Activated CD4-positive, alpha-beta memory T cell treated with anti-CD3 and anti-CD28 coated beads for 36 hours (primary cell): ENCODE measurements at regions not wholly inside any gene's neighbourhood (a gene's known extent, or its start where the extent isn't known, plus 50 kb on each side); places are given as distances from the start of the nearest gene placed in this dataset.

Experiments used
- CTCF ChIA-PET: fragments of 350-600 bp; sonication (Branson Sonifier 250); formaldehyde crosslinking; loops from one replicate; lab custom pipeline; 2021; ENCODE audit warnings: antibody characterized with exemption, inconsistent platforms; lab: Charles Lee
- POLR2A ChIA-PET: fragments of 350-600 bp; sonication (Branson Sonifier 250); formaldehyde crosslinking; loops from one replicate; lab custom pipeline; 2021; ENCODE audit warnings: antibody characterized with exemption; lab: Charles Lee
- DNase-seq: peaks from one replicate; pipeline ENCODE4 v3.0.0-alpha.2; 2020
- H3K27ac Mint-ChIP-seq: one replicate; pipeline ENCODE4 v1.8.0; 2021; ENCODE audit warnings: mixed read lengths
- H3K27me3 Mint-ChIP-seq: one replicate; pipeline ENCODE4 v1.8.0; 2021; ENCODE audit warnings: mixed read lengths
- H3K36me3 Mint-ChIP-seq: one replicate; pipeline ENCODE4 v1.8.0; 2021; ENCODE audit warnings: mixed read lengths
- H3K4me1 Mint-ChIP-seq: one replicate; pipeline ENCODE4 v1.8.0; 2021; ENCODE audit warnings: low read depth, mixed read lengths
- H3K4me3 Mint-ChIP-seq: one replicate; pipeline ENCODE4 v1.8.0; 2021; ENCODE audit warnings: mild to moderate bottlenecking, mixed read lengths
- H3K9me3 Mint-ChIP-seq: one replicate; pipeline ENCODE4 v1.8.0; 2021; ENCODE audit warnings: mixed read lengths
- intact Hi-C: fragments of 100-400 bp; cut with micrococcal nuclease; formaldehyde crosslinking; loops from one replicate; pipeline ENCODE4 v1.15.1; 2023

DNA sequence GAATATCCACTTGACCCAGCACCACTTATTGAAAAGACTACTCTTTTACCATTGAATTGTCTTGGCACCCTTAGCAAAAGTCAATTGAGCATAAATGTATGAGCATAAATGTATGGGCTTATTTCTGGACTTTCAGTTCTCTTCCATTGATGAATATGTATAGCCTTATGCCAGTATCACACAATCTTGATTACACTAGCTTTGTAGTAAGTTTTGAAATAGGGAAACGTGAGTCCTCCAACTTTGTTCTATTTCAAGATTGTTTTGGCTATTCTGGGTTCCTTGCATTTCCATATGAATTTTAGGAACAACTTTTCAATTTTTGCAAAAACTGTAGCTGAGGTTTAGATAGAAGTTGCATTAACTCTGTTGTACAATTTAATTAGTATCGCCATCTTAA is 601.0 kb downstream of the TLE1 start:
- H3K4me3 Mint-ChIP-seq = no peak overlapping the region
- H3K9me3 Mint-ChIP-seq = peaks cover 5% of the 10 kb centered on the region
- no peak for DNase-seq
- H3K27ac Mint-ChIP-seq = no peak overlapping the region
- no peaks in the 10 kb centered on the region for H3K27me3 Mint-ChIP-seq
- POLR2A ChIA-PET = no interaction called here
- no peaks in the 10 kb centered on the region for H3K36me3 Mint-ChIP-seq
- intact Hi-C loops = loop anchor here (10.0 kb wide), 1 partner anchor 56 kb away; no protein-coding TSS in a partner anchor
- CTCF ChIA-PET = no interaction called here
- no peaks in the 10 kb centered on the region for H3K4me1 Mint-ChIP-seq

DNA sequence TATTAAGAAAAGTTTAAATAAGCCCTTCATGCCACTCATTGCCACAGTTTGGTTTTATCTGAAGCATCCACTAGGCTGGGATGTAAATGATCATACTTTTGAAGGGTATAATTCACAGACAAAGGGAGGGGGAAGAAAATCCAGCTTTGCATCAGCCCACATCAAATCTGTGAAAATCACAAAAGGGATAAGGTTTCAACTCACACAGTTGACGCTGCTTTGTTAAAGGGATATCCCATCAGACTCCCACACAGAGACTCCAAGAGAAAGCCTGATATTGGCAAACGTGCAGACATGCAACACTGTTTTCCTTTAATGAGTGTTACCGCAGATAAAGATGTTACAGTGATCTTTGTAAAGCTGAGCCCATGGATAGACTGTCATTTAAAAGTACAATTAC is 602.9 kb downstream of the TLE1 start:
- Mint-ChIP-seq H3K9me3 (no peaks in the 10 kb centered on the region), H3K27ac (no peak overlapping the region), H3K36me3 (no peaks in the 10 kb centered on the region), H3K27me3 (no peaks in the 10 kb centered on the region), H3K4me3 (no peak overlapping the region), H3K4me1 (no peaks in the 10 kb centered on the region)
- POLR2A ChIA-PET = no interaction called here
- intact Hi-C loops = loop anchor here (10.0 kb wide), 1 partner anchor 58 kb away; no protein-coding TSS in a partner anchor
- DNase-seq = no peak
- CTCF ChIA-PET = no interaction called here

DNA sequence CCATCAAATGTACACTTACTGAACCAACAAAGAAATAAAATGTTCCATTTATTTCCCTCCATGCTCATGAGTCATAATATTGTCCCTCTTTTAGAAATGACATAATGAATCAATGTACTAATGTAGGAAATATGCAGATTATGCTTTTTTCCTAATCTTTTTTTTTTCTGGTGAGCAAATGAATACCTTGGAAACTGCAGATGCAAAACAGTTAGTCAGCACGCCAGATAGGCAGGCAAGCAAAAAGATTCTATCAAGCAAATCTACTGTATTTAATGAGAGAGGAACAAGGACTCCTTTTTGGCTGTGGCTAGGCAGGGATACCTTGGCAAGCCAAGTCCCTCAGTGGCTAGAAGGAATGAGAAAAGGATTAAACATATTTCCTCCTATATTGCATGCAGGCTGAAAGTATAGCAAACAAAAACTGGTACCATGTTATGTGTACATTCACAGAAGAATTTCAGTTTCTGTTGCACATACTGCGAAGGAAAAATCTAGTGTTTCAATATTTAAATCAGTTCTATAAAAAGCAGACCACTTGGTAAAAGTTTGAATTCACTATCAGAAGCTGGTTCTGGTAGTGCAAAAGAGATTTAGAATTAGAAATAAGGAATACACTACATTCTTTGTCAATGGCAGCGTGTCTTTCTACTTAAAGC is 605.4 kb downstream of the TLE1 start:
- Mint-ChIP-seq H3K4me1 (no peaks in the 10 kb centered on the region), H3K9me3 (no peaks in the 10 kb centered on the region), H3K27me3 (no peaks in the 10 kb centered on the region), H3K36me3 (no peaks in the 10 kb centered on the region), H3K27ac (no peak overlapping the region), H3K4me3 (no peak overlapping the region)
- intact Hi-C loops = loop anchor here (10.0 kb wide), 1 partner anchor 61 kb away; no protein-coding TSS in a partner anchor
- ChIA-PET POLR2A (no interaction called here), CTCF (no interaction called here)
- no peak for DNase-seq

DNA sequence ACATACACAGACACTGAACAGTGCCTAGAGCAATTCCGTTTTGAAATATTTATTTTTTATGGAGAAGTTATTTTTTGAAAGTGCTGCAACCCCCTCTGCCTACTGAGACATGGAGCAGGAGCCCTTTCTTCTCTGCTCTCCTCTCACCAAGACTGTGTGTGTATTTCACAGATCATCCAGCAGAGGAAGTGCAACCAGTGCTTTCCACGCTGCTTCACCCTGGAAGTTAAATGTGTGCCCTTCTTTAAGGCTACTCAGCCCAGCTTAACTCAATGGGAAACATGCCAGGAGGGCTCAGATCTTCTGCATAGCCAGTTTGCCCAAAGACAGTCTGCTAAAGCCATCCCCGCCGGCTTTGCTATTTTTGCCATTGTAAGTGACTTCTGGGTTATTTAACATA is 606.3 kb downstream of the TLE1 start:
- H3K4me1 Mint-ChIP-seq = no peaks in the 10 kb centered on the region

DNA sequence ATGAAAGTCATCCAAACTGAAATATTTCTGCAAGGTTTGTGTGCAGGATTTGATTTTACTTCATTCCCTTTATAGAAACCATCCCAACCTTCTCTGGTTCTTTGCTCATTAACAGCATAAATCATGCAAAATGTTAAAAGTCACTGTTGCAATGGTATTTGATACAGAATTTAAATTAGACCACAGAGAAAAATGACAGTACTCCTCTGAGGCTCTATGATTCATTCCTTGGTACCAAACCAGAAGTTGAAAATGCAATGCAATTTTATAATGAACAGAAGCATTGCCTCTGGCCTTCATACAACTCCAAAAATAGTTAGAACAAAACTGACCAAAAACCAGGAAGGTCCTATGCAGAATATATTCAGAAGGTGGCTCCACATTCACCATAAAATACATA is 607.1 kb downstream of the TLE1 start:
- intact Hi-C loops = loop anchor here (10.0 kb wide), 1 partner anchor 63 kb away; no protein-coding TSS in a partner anchor
- H3K27me3 Mint-ChIP-seq = no peaks in the 10 kb centered on the region
- ChIA-PET CTCF (no interaction called here), POLR2A (no interaction called here)
- no peak overlapping the region for H3K4me3 Mint-ChIP-seq
- no peaks in the 10 kb centered on the region for H3K4me1 Mint-ChIP-seq
- no peak overlapping the region for H3K27ac Mint-ChIP-seq
- H3K36me3 Mint-ChIP-seq = no peaks in the 10 kb centered on the region
- DNase-seq = no peak
- no peaks in the 10 kb centered on the region for H3K9me3 Mint-ChIP-seq

More for the DNA sequence above, 606.3 kb downstream of the TLE1 start:
- Mint-ChIP-seq H3K27me3 (no peaks in the 10 kb centered on the region), H3K9me3 (no peaks in the 10 kb centered on the region), H3K27ac (no peak overlapping the region), H3K4me3 (no peak overlapping the region), H3K36me3 (no peaks in the 10 kb centered on the region)
- no peak for DNase-seq
- ChIA-PET POLR2A (no interaction called here), CTCF (no interaction called here)
- intact Hi-C loops = loop anchor here (10.0 kb wide), 1 partner anchor 62 kb away; no protein-coding TSS in a partner anchor

DNA sequence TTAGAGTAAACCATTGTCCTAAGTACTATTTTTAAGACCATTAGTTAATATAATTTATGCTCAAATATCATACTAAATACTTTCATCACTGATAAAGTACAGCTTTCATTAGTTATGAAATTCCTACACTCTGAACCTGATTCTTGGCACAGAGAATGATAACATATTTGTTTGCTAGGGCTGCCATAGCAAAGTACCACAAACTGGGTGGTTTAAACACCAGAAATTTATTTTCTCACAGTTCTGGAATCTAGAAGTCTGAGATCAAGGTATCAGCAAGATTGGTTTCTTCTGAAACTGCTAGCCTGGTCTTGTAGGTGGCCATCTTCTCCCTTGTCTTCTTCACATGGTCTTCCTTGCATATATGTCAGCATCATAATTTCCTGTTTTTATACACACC is 608.4 kb downstream of the TLE1 start:
- POLR2A ChIA-PET = no interaction called here
- Mint-ChIP-seq H3K36me3 (no peaks in the 10 kb centered on the region), H3K27ac (no peak overlapping the region), H3K4me1 (no peaks in the 10 kb centered on the region), H3K4me3 (no peak overlapping the region), H3K27me3 (no peaks in the 10 kb centered on the region), H3K9me3 (no peaks in the 10 kb centered on the region)
- CTCF ChIA-PET = no interaction called here
- no peak for DNase-seq
- intact Hi-C loops = loop anchor here (10.0 kb wide), 1 partner anchor 64 kb away; no protein-coding TSS in a partner anchor

DNA sequence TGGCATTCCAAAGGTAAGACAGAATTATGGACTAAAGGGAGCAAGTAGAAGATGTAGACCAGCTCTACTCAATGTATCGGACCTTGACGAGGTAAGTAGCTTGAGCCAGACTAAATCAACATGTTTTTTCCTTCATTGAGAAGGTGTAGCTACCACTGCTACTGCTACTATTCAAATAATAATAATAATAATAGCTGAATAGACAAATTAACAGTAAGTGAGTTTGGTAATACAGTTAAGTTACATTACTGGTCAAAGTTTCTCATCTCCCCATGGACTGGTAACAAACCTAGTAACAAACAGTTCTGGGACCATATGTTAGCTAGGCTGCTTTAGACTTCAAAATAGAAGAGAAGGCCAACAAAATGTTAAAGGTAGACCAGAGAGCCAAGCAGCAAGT is 609.2 kb downstream of the TLE1 start:
- no peaks in the 10 kb centered on the region for H3K9me3 Mint-ChIP-seq
- no peaks in the 10 kb centered on the region for H3K4me1 Mint-ChIP-seq
- H3K36me3 Mint-ChIP-seq = no peaks in the 10 kb centered on the region
- CTCF ChIA-PET = no interaction called here
- no peaks in the 10 kb centered on the region for H3K27me3 Mint-ChIP-seq
- no peak for DNase-seq
- H3K27ac Mint-ChIP-seq = no peak overlapping the region
- no peak overlapping the region for H3K4me3 Mint-ChIP-seq
- POLR2A ChIA-PET = no interaction called here
- intact Hi-C loops = loop anchor here (10.0 kb wide), 1 partner anchor 65 kb away; no protein-coding TSS in a partner anchor

DNA sequence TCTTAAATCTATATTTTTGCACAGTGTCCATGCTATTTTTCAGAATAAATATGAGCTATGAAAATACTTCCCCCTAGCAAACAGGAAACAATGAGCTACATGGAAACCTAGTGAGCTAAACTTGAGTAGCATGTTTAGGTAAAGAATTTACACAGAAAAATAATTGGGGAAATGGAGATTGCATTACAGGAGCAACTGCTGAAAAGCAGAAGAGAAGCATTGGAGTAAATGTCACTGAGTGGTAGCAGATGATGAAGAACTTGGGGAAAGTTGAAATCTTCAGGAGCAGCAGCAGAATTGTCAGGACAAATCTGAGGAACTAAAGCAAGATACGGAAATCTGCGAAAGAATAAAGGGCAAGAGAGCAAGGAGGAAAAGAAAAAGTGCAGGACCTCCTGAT is 610.3 kb downstream of the TLE1 start:
- Mint-ChIP-seq H3K27me3 (no peaks in the 10 kb centered on the region), H3K4me1 (no peaks in the 10 kb centered on the region), H3K27ac (no peak overlapping the region), H3K36me3 (no peaks in the 10 kb centered on the region), H3K4me3 (no peak overlapping the region), H3K9me3 (peaks cover 4% of the 10 kb centered on the region)
- ChIA-PET CTCF (no interaction called here), POLR2A (no interaction called here)
- DNase-seq = no peak
- intact Hi-C loops = no loop called here

DNA sequence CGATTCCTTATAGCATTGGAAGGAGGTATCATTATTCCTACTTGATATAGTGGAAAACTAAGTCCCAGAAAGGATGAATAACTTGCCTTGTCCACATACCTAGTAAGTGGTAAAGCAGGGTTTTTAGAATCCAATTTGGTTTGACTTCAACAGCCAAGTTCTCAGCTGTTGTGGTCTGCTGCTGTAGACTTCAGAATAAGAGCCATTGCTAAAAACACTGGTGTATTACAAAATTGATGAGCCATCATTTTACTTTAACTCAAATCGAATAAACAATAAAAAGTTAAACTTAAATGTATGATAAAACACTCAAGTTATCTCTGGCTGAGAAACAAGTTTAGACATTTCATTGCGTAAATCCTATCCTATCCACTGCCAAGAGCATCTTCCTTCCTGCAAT is 610.8 kb downstream of the TLE1 start:
- CTCF ChIA-PET = no interaction called here
- POLR2A ChIA-PET = no interaction called here
- Mint-ChIP-seq H3K9me3 (peaks cover 4% of the 10 kb centered on the region), H3K4me3 (no peak overlapping the region), H3K4me1 (no peaks in the 10 kb centered on the region), H3K36me3 (no peaks in the 10 kb centered on the region), H3K27me3 (no peaks in the 10 kb centered on the region), H3K27ac (no peak overlapping the region)
- no peak for DNase-seq
- intact Hi-C loops = no loop called here

DNA sequence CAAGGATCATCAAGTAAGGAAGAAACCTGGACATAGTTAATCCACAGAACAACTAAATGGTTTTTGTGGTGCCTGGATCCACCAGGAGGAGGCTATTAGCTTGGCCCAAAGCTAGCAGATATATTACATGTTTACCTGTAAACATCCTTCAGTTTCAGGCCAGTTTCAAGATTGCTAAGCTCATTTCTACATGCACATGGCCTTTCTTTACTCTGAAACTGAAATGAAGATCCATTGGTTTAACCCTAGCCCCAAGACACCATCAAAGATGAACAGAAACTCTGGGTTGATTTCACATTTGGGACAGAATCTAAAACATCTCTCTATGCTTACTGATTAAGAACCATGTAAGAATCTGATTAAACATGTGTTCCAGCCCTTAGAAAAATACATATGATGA is 611.8 kb downstream of the TLE1 start:
- no peak overlapping the region for H3K27ac Mint-ChIP-seq
- H3K36me3 Mint-ChIP-seq = no peaks in the 10 kb centered on the region
- H3K9me3 Mint-ChIP-seq = peaks cover 4% of the 10 kb centered on the region
- POLR2A ChIA-PET = no interaction called here
- no peak overlapping the region for H3K4me3 Mint-ChIP-seq
- no peak for DNase-seq
- CTCF ChIA-PET = no interaction called here
- no peaks in the 10 kb centered on the region for H3K4me1 Mint-ChIP-seq
- intact Hi-C loops = no loop called here
- no peaks in the 10 kb centered on the region for H3K27me3 Mint-ChIP-seq

DNA sequence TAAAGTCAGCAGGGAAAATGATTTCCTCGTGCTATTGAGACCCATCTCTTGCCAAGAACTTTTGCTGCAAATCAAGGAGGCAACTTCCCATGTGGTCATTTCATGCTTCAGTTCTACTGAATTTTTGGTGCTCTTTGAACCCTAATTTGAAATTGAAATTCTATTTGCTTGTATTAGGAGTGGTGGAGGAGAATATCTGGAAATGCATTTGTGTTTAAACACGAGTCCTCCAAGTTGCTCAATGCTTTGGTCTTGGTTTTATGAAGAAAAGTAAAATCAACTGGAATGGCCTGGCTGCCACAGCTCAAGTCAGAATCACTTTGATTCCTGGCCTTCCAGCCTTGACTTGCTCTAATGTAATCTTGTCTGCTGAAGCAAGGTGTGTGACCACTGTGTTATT is 613.2 kb downstream of the TLE1 start:
- Mint-ChIP-seq H3K4me1 (no peaks in the 10 kb centered on the region), H3K9me3 (peaks cover 4% of the 10 kb centered on the region), H3K27ac (no peak overlapping the region), H3K4me3 (no peak overlapping the region), H3K36me3 (no peaks in the 10 kb centered on the region), H3K27me3 (no peaks in the 10 kb centered on the region)
- ChIA-PET CTCF (no interaction called here), POLR2A (no interaction called here)
- DNase-seq = no peak
- intact Hi-C loops = no loop called here

DNA sequence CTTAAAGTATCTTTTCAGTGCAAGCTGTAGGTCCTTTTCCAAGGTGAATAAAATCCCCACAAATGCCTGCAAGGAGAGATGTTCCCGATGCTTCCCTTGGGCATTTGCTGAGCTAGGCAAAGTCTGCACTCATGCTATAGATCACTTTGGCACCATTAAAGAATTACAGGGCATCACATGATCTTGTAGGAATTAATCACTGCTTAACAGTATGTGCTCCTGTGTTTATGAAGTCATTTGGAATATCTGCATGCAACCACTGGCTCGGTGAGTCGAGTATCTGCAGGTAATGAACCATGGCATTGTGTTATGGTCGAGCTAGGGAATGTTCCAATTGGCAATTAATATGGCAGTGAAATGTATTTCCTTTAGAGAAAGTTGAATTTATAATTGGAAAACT is 615.1 kb downstream of the TLE1 start:
- H3K27ac Mint-ChIP-seq = no peak overlapping the region
- peaks cover 8% of the 10 kb centered on the region for H3K9me3 Mint-ChIP-seq
- no peaks in the 10 kb centered on the region for H3K36me3 Mint-ChIP-seq
- DNase-seq = no peak
- ChIA-PET CTCF (no interaction called here), POLR2A (no interaction called here)
- intact Hi-C loops = no loop called here
- no peaks in the 10 kb centered on the region for H3K27me3 Mint-ChIP-seq
- H3K4me3 Mint-ChIP-seq = no peak overlapping the region
- no peaks in the 10 kb centered on the region for H3K4me1 Mint-ChIP-seq

DNA sequence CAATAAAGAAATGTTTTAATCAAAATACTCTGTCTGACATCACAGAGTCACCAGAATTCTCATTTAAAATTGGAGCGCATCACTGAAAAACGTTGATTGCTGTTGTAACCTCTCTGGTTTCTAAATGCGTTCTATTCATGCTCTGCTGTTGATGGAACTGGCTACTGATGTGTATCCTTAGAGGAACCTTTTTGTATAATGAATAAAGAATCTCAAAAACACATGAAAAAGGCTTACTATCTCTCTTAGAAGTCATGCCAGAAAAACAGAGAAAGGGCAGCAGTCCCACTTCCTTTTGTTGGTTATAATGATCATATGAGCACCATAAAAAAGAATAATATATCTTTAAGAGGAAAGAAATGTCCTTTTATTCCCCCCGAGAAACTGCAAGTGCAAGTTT is 615.5 kb downstream of the TLE1 start:
- Mint-ChIP-seq H3K27me3 (no peaks in the 10 kb centered on the region), H3K9me3 (peaks cover 8% of the 10 kb centered on the region), H3K4me3 (no peak overlapping the region), H3K27ac (no peak overlapping the region), H3K4me1 (no peaks in the 10 kb centered on the region), H3K36me3 (no peaks in the 10 kb centered on the region)
- intact Hi-C loops = no loop called here
- no peak for DNase-seq
- CTCF ChIA-PET = no interaction called here
- POLR2A ChIA-PET = no interaction called here
